Stimulated activated CD8-positive, alpha-beta memory T cell treated with anti-CD3 and anti-CD28 coated beads, Interleukin-15, amount 100 ng/mL, for 24 hours (primary cell): ENCODE measurements at regions not wholly inside any gene's neighbourhood (a gene's known extent, or its start where the extent isn't known, plus 50 kb on each side); places are given as distances from the start of the nearest gene placed in this dataset.

Source experiments
- DNase-seq: peaks from one replicate; pipeline ENCODE4 v3.0.0-alpha.2; 2020; ENCODE audit warnings: low read depth

DNA sequence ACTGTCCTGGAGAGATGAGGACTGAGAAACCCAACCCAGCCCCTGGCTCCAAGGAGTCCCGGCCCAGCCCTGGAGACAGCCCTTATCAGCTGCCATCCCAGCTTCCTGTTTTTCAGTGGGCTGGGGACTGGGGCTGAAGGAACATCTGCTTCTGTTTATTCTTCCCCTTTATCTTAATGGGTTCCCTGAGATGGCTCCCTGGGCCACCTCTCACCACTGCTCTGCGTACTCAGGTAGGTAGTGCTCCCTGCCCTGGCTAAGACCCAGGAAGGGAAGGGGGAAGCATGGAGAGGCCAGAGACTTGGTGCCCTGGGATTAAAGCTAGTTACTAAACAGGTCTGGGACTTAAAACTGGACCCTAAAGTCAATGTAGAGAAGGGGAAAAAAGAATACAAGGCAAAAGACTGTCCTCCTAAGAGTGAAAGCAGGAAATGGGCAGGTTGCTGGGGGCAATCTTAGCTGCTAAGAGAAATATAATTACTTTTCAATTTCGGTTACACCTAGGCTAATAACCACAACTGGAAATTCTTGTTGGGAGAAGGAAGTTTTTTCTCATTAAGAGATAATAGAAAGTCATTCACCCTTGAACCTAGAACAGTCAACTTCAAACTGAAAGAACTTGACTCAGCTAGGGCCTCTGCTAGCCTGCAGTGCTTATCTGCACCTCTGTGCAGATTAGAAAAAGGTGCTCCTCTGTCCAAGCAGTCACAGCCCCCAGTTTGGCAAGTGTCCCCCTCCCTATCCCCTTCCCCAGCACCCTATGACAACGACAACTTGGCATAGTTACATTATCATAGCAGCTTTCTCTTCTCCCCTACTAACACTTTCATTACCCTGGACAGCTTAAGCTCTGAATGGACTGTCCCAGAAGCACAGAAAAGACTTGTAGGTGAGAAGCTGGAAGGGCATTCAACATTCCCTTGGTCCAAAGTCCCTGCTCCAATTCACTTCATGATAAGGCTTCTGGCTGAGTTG is 65.6 kb upstream of the KDM7A start:
- no peak for DNase-seq

DNA sequence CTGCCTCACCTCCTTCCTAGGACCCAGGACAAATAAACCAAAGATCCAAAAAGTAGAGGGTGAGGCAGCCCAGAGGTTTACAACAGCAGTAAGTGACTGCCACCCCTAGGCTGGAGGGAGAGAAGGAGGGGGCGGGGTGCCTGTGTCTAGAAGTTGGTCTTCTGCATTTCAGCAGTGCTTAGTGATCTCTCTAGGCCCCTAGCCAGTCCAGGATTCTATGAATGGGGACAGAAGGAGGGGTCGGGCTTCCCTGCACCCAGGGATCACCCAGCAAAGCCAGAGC is 62.8 kb upstream of the KDM7A start:
- no peak for DNase-seq

DNA sequence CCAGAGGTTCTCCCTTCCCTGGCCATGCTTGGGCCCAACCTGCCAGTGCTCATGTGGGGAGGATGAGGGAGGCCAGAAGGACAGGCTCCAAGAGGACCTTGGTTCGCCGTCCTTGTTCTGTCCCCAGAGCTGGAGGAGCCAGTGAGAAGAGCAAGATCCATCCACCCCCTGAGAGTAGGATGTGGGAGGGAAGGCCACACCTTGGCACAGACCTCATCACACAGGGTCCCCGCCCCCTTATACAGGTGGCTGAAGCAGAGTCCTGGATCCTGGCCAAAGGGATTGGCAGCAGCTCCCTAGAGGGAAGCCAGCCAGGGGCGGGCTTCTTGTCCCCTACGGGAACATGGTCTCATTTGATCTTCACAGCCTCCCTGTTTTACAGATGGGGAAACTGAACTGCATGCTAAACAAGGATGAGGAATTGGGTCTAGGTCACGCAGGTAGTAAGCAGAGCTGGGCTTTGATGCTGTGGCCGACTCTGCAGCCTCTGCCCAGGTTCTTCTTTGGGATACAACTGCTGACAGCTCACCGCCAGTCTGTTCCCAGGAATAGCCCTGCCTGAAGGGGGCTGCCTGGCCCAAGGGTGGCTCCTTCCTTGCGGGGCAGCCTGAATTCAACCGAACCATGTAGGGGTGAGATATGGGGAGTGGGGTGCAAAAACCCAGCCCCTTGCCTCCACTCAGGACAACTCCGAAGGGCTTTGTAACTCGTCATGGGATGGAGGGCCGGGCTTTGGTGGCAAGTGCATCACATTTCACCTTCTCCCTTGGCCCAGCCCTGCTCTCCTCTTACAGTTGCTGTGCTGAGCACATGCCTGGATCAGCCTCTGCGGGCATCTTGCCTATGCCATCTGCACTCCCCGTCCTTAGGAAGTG is 62.2 kb upstream of the KDM7A start:
- no peak for DNase-seq

DNA sequence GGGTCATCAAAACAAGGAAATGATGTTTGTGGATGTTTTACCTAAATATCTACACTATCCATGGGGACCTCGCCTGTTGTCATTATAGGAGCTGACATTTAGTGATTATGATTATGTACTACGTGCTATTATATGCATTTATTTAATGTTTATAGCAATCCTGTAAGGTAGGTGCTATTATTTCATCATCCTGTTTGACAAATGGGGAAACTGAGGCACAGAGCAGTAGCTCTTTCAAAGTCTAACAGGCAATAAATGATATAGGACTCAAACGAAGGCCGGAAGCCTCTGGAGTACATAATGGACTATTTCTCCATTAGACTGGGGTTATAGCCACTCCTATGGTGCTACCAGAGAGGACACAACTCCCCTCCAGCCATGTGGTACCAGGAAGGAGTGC is 60.6 kb upstream of the KDM7A start:
- DNase-seq = no peak

DNA sequence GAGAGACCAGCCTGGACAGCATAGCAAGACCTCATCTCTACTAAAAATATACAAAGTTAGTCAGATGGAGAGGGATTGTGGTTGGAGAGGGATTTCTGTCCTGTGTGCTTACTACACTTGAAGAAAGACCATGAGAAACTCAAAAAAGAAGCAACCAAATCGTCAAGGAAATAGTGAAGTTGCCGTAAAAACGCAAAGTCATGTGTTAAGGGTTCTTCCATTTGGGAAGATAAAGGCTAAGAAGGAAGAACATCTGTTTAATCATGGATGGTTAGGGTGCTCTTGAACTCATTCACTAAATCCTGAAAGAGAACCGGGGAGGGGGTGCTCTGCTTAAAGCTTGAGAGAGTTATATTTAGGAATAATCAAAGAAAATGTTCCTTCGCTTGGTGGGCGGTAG is 59.8 kb upstream of the KDM7A start:
- no peak for DNase-seq

DNA sequence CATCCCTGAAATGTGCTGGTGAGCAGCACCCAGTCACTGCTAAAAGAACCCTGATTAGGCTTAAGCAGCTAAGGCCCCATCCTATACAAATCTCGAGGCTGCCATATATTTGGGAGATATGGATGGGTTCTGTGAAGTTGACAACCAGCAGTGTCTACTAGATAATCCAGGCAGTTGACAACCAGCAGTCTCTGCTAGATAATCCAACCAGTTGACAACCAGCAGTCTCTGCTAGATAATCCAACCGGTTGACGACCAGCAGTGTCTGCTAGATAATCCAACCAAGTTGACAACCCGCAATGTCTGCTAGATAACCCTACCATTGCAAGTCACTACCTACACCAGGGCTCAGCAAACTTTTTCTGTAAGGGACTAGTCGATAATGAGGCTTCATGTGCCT is 58.3 kb upstream of the KDM7A start:
- no peak for DNase-seq

DNA sequence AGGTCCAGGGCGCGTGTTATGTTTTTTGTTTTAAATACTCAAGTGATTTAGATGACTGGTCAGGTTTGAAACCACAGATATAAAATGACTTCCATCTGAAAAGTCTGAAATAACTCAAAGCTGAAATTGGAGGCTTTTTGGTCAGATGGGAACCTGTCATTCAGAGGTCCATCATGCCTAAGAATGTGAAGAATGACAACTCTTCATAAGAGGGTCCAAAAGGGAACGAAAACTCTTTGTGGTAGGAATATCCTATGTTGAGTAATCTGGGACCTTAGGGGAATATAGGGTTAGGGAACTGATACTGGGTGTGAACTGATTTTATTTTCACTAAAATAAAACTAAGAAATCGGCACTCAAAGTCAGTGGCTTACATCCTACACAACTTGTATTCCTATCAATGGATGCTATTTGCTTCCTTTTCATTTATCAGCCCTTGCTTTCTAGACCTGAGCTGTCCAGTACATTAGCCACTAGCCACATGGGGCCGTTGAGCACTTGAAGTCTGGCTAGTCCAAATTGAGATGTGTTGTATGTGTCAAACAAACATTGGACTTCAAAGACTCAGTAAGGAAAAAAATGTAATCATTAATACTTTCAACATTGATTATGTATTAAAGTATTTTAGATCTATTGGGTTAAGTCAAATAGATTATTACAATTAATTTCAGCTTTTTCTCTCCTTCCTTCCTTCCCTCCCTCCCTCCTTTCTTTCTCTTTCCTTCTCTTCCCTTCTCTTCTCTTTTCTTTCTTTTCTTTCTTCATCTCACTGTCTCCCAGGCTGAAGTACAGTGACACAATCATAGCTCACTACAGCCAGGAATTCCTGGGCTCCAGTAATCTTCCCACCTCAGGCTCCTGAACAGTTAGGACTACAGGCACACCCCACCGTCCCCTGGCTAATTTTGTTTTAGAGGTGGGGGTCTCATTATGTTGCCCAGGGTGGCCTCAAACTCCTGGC is 56.5 kb upstream of the KDM7A start:
- DNase-seq = no peak

DNA sequence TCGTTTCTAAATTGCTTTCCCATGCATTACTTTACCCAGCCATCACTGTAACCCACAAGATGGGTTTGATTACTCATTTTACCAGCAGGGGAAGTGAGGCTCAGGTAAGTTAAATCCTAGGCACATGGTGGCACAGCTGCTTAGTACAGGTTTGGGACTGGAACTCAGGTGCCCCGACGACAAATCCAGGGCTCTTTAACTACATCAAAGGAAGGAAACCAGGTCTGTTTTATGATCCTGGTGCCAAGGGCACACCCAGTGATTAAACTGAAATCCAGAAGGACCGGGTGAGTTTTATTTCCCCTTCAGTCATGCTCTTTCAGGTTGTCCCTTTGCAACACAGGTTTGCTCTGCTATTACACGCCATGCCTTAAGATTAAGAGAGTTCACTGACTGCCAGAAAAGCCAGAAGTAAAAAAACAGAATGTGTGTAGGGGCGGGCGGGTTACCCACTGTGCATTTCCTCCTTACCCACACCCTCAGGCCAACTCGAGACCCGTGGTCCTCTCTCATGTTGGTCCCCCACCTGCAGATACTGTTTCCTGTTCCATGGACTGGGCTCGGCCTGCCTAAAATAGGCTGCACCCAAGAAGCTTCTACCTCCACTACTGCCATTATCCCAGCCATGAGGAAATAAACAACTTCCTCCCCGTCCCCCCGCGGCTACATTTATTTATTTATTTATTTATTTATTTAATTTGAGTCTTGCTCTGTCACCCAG is 55.1 kb upstream of the KDM7A start:
- DNase-seq = no peak

DNA sequence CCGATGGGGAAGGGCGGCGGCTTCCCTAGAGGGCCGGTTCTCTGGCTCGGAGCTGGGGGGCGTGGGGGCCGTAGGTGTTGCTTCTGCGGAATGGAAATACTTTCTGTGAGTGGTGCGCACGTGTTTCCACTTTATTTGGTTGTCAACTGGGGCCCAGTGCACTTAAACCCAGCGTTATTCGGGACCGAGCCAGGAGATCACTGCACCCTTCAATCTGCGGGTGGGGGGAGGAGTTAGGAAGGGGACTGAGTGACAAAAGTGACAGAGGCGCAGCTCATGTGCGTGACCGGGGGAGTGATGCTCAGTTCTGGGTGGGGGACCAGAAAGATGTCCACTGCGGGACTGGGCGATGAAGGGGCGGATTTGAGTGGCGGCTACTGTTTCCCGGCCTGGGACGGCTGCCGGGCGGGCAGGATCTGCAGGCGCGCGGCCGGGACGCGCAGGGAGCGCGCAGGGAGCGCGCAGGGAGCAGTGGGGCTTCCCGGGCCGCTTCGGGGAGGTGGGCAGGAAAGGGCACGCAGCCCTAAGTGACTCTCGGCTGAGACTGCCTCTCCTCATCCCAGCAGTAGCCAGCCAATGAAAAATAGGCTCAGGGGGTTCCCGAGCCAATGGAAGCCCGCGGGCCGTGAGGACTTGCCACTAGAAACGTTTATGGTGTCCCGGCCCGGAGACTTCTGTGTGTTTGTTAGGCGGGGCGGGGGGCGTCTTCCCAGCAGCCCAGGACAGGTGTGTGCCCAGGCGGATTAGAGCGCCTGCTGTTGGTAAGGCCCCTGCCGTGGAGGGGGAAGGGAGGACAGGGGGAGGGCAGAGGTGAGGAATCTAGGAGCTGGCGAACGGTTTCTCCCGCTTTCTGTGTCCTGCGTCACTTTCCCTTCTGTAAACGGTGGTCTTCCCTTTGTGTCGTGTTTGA is 54.3 kb upstream of the KDM7A start:
- peak; percentile 11 for DNase-seq

DNA sequence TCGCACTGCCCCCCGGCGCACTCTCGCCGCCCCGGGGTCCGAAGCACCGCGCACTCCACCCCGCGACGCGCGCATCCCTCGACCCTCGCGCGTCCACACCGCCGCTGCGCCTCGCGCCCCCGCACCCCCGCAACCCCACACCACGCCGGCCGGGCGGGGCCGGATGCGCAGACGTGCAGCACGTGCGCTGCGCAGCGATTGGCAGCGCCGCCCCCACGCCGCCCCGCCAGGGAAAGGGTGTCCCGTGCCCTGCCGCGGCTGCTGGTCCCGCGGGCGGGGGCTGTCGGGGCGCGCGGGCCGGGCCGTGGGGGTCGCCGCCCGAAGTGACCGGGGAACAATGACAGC is 53.7 kb upstream of the KDM7A start:
- DNase-seq = peak; percentile 46

DNA sequence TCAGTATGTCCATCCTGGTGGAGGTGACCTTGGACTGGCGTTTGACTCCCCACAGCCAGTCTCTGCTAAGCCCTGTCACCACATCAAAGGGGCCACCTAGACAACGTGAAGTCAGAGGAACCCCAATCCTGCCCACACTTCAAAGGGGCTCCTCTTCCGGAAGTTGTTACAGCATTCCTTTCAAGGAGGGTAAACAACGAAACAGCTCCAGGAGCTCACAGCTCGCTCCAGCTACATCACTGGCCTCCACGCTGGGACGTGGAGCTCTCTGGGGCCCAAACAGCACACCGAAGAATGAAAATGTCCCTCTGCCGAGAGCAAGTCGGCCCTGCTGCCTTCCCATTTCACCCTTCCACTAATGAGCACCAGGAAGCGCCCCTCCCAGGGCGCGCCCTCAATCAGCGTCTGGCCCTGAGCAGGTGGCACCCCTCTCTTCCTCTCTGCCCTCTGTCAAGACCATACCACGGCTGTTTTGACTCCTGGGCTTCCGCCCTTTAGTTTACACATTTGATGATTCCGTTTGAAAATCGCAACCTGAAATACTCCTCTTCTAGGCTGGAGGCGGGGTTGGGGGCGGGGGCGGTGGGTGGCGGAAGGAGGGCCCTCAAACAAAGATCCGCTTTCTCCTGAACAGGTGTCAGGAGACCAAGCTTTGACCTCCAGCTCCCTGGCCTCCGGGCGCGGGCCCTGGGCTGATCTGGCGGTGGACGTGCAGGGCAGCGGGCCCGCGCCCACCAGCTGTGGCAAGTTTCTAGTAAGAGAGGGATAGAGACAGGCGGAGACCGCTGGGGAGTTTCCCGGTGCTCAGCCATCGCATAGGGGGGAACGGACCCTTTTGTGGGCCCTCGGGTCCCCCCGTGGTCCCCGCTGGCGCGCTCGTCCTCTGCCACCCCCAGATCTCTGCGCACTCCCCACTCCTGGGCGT is 53.1 kb upstream of the KDM7A start:
- DNase-seq = peak; percentile 21

DNA sequence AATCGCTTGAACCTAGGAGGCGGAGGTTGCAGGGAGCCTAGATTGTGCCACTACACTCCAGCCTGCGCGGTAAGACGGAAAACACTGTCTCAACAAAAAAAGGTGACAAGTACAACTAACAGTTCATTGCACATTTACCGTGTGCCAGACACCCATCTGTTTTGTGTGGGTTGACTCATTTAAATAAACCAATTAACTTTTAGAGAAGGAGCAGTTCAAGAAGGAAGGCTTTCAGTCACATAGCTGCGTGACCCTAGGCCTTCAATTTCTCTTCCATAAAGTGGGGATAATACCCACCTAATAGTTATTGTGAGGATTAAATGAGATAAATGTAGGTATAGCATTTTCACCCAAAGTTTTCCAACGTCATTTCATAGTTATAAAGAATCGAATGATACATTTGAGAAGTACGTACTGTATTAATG is 52.3 kb upstream of the KDM7A start:
- DNase-seq = no peak
